ENCODE measurements at regions not wholly inside any gene's neighbourhood (a gene's known extent, or its start where the extent isn't known, plus 50 kb on each side); places are given as distances from the start of the nearest gene placed in this dataset.

GRCh38 chr14:84546236-84546635 is 983.7 kb upstream of the FLRT2 start:
- no peak for TF ChIP-seq CTCF (IDR thresholded peaks at IDR 0.05)
- H4K20me1 ChIP-seq (ENCODE audit: insufficient read depth, low read length), result no peaks in the 10 kb centered on the region
- intact Hi-C loops (cut with micrococcal nuclease), result no loop called here
- Mint-ChIP-seq H3K4me3 (no peak overlapping the region), H3K27ac (no peak overlapping the region), H3K27me3 (ENCODE audit: low read depth in 3 of 3) (no peaks in the 10 kb centered on the region), H3K4me1 (no peaks in the 10 kb centered on the region), H3K9me3 (peaks cover 0 to 2% (median 0%) of the 10 kb centered on the region in 7 donors), H3K36me3 (no peaks in the 10 kb centered on the region)
- no peak overlapping the region for H3K9ac ChIP-seq (ENCODE audit: insufficient read depth, low read length, poor library complexity, severe bottlenecking)
- 57% methylated on average over 1 of the region's 2 CpGs for WGBS (ENCODE audit: insufficient coverage)
- no peak overlapping the region for H2AFZ ChIP-seq (ENCODE audit: insufficient read depth, low read depth, low read length, poor library complexity, severe bottlenecking)
- no peaks in the 10 kb centered on the region for H3K36me3 ChIP-seq (replicated peaks in 1 of 2; ENCODE audit: control insufficient read depth in 1 of 2, insufficient read depth in 2 of 2, low read length in 2 of 2)
- H3K4me2 ChIP-seq (replicated peaks; ENCODE audit: extremely low read depth, low read length, poor library complexity, severe bottlenecking), result no peak overlapping the region
- no peaks in the 10 kb centered on the region for H3K9me3 ChIP-seq (replicated peaks in 1 of 2; ENCODE audit: control insufficient read depth in 1 of 2, insufficient read depth in 1 of 2, low read length in 2 of 2)
- no peak for DNase-seq
- H3K79me2 ChIP-seq (ENCODE audit: insufficient read depth, low read length), result no peaks in the 10 kb centered on the region
- H3K4me3 ChIP-seq (replicated peaks in 1 of 3; ENCODE audit: low read depth in 2 of 3, low read length in 3 of 3), result no peak overlapping the region
- H3K4me1 ChIP-seq (ENCODE audit: control insufficient read depth in 1 of 2, insufficient read depth in 2 of 2, low read length in 2 of 2), result no peaks in the 10 kb centered on the region
- no peak overlapping the region for H3K27ac ChIP-seq (ENCODE audit: low read depth in 1 of 2, low read length in 2 of 2)
- H3K27me3 ChIP-seq (ENCODE audit: control insufficient read depth in 2 of 2, insufficient read depth in 2 of 2, low read length in 2 of 2), result no peaks in the 10 kb centered on the region

GRCh38 chr14:84554136-84554535 is 975.8 kb upstream of the FLRT2 start:
- Mint-ChIP-seq H3K36me3 (no peaks in the 10 kb centered on the region), H3K27me3 (ENCODE audit: low read depth in 3 of 3) (no peaks in the 10 kb centered on the region), H3K9me3 (peaks cover 3 to 9% (median 8%) of the 10 kb centered on the region in 7 donors), H3K27ac (no peak overlapping the region), H3K4me1 (no peaks in the 10 kb centered on the region), H3K4me3 (no peak overlapping the region)
- H3K9ac ChIP-seq (ENCODE audit: insufficient read depth, low read length, poor library complexity, severe bottlenecking), result no peak overlapping the region
- H2AFZ ChIP-seq (ENCODE audit: insufficient read depth, low read depth, low read length, poor library complexity, severe bottlenecking), result no peak overlapping the region
- no peak overlapping the region for H3K27ac ChIP-seq (ENCODE audit: low read depth in 1 of 2, low read length in 2 of 2)
- TF ChIP-seq CTCF (IDR thresholded peaks at IDR 0.05), result no peak
- H3K9me3 ChIP-seq (replicated peaks in 1 of 2; ENCODE audit: control insufficient read depth in 1 of 2, insufficient read depth in 1 of 2, low read length in 2 of 2), result peaks cover 10 to 11% of the 10 kb centered on the region in 2 donors
- H3K79me2 ChIP-seq (ENCODE audit: insufficient read depth, low read length), result no peaks in the 10 kb centered on the region
- H3K36me3 ChIP-seq (replicated peaks in 1 of 2; ENCODE audit: control insufficient read depth in 1 of 2, insufficient read depth in 2 of 2, low read length in 2 of 2), result no peaks in the 10 kb centered on the region
- H3K4me3 ChIP-seq (replicated peaks in 1 of 3; ENCODE audit: low read depth in 2 of 3, low read length in 3 of 3), result no peak overlapping the region
- WGBS (ENCODE audit: insufficient coverage), result no CpG with 5 or more reads among the region's 3 CpGs
- H4K20me1 ChIP-seq (ENCODE audit: insufficient read depth, low read length), result no peaks in the 10 kb centered on the region
- intact Hi-C loops (cut with micrococcal nuclease), result no loop called here
- no peaks in the 10 kb centered on the region for H3K27me3 ChIP-seq (ENCODE audit: control insufficient read depth in 2 of 2, insufficient read depth in 2 of 2, low read length in 2 of 2)
- no peak overlapping the region for H3K4me2 ChIP-seq (replicated peaks; ENCODE audit: extremely low read depth, low read length, poor library complexity, severe bottlenecking)
- H3K4me1 ChIP-seq (ENCODE audit: control insufficient read depth in 1 of 2, insufficient read depth in 2 of 2, low read length in 2 of 2), result no peaks in the 10 kb centered on the region
- DNase-seq, result no peak

All from CD14-positive monocyte (primary cell).